ENCODE measurements at regions not wholly inside any gene's neighbourhood (a gene's known extent, or its start where the extent isn't known, plus 50 kb on each side); places are given as distances from the start of the nearest gene placed in this dataset.
"Not testable (repeated sequence)": the region's sequence is repeated elsewhere in the genome, so short reads cannot be mapped to it uniquely, and the experiment has no call there.

GRCh38 chr5:117177302-117177701 is 602.7 kb upstream of the SEMA6A start:
- no peak overlapping the region for H3K4me3 ChIP-seq (ENCODE audit: low read length)
- TF ChIP-seq ZNF274 (IDR thresholded peaks at IDR 0.05; ENCODE audit: low read depth, low read length), result no peak

GRCh38 chr5:117165068-117165467 is 590.4 kb upstream of the SEMA6A start:
- TF ChIP-seq ZNF274 (IDR thresholded peaks at IDR 0.05; ENCODE audit: low read depth, low read length), result no peak

GRCh38 chr5:117161718-117162335 is 587.2 kb upstream of the SEMA6A start:
- TF ChIP-seq ZNF274 (IDR thresholded peaks at IDR 0.05; ENCODE audit: low read depth, low read length), result no peak
- no peak overlapping the region for H3K4me3 ChIP-seq (ENCODE audit: low read length)

More at GRCh38 chr5:117165068-117165467, 590.4 kb upstream of the SEMA6A start:
- H3K4me3 ChIP-seq (ENCODE audit: low read length), result no peak overlapping the region

- no peak overlapping the region for H3K4me3 ChIP-seq (ENCODE audit: low read length)
- no peak for TF ChIP-seq ZNF274 (IDR thresholded peaks at IDR 0.05; ENCODE audit: low read depth, low read length)
These were observed 585.8 kb upstream of the SEMA6A start for GRCh38 chr5:117160391-117160790.

- H3K4me3 ChIP-seq (ENCODE audit: low read length), result no peak overlapping the region
- TF ChIP-seq ZNF274 (IDR thresholded peaks at IDR 0.05; ENCODE audit: low read depth, low read length), result no peak
These were observed 574.7 kb upstream of the SEMA6A start for GRCh38 chr5:117149312-117149711.

DNA sequence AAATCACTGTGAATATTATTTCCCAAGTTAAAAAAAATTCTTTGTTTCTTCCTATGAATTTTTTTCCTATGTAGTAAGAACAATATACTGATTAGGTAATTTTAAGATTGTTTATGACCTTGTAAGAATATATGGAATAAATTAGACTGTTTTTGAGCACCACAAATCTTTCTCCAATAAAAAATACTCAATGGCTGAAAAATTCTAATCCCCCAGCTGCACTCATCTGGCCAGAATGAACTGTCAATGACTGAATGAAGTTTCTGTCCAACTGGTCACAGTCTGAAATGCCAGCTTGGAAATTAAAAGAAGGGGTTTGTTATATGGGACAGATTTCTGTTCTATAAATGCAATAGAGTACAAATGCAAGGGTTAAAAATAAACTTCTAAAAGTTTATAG is 569.5 kb upstream of the SEMA6A start:
- no peak overlapping the region for H3K4me3 ChIP-seq (ENCODE audit: low read length)
- TF ChIP-seq ZNF274 (IDR thresholded peaks at IDR 0.05; ENCODE audit: low read depth, low read length), result no peak

- H3K4me3 ChIP-seq (ENCODE audit: low read length), result no peak overlapping the region
These were observed 568.8 kb upstream of the SEMA6A start for GRCh38 chr5:117143406-117143805.

GRCh38 chr5:117138523-117138922 is 563.9 kb upstream of the SEMA6A start:
- no peak overlapping the region for H3K4me3 ChIP-seq (ENCODE audit: low read length)
- TF ChIP-seq ZNF274 (IDR thresholded peaks at IDR 0.05; ENCODE audit: low read depth, low read length), result no peak

More at GRCh38 chr5:117143406-117143805, 568.8 kb upstream of the SEMA6A start:
- no peak for TF ChIP-seq ZNF274 (IDR thresholded peaks at IDR 0.05; ENCODE audit: low read depth, low read length)

GRCh38 chr5:117135851-117136250 is 561.2 kb upstream of the SEMA6A start:
- TF ChIP-seq ZNF274 (IDR thresholded peaks at IDR 0.05; ENCODE audit: low read depth, low read length), result no peak
- H3K4me3 ChIP-seq (ENCODE audit: low read length), result no peak overlapping the region

- TF ChIP-seq ZNF274 (IDR thresholded peaks at IDR 0.05; ENCODE audit: low read depth, low read length), result no peak
- no peak overlapping the region for H3K4me3 ChIP-seq (ENCODE audit: low read length)
These were observed 558.6 kb upstream of the SEMA6A start for GRCh38 chr5:117133198-117133597.

DNA sequence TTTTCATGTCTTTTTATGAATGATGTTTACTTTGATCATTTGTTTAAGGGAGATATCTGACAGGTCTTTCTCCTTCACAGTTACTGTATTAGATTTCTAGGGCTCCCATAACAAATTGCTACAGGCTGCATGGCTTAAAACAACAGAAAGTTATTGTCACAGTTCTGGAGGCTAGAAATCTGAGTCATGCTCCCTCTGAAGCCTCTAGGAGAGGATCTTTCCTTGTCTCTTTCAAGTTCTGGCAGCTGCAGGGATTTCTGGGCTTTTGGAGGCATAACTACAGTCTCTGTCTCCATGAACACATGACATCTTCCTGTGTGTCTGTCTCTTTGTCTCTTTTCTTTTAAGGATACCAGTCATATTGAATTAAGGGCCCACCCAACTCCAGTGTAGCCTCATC is 557.3 kb upstream of the SEMA6A start:
- TF ChIP-seq ZNF274 (IDR thresholded peaks at IDR 0.05; ENCODE audit: low read depth, low read length), result no peak

DNA sequence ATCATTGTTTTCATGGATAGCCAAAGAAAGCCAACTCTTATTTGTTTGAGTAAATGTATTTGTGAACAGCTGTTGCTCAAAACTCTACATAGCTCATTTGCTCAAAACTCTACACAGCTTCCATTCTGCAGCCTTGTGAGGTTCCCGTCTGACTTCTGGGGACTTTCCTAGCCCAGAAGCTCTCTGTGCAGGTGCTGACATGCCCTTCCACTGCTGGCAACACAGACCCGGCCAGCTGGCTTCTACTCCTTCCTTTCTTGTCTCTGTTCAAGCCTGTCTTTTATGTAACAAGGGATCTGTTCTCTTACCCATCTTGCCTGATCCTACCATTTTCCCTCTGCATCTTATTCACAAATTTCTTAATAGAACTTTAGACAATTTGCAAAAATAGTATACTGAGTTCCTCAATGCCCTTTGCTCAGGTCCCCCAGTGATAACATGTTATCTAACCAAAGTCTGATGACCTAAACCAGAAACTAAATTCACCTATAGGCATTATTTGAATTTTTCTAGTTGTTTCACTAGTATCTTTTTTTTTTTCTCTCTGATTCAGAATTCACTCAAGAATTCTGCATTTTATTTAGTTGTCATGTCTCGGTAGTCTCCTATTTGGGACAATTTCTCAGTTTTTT is 556.5 kb upstream of the SEMA6A start:
- H3K4me3 ChIP-seq (ENCODE audit: low read length), result no peak overlapping the region
- no peak for TF ChIP-seq ZNF274 (IDR thresholded peaks at IDR 0.05; ENCODE audit: low read depth, low read length)

More for the DNA sequence above, 557.3 kb upstream of the SEMA6A start:
- no peak overlapping the region for H3K4me3 ChIP-seq (ENCODE audit: low read length)

- TF ChIP-seq ZNF274 (IDR thresholded peaks at IDR 0.05; ENCODE audit: low read depth, low read length), result no peak
- H3K4me3 ChIP-seq (ENCODE audit: low read length), result no peak overlapping the region
These were observed 543.9 kb upstream of the SEMA6A start for GRCh38 chr5:117118499-117118898.

DNA sequence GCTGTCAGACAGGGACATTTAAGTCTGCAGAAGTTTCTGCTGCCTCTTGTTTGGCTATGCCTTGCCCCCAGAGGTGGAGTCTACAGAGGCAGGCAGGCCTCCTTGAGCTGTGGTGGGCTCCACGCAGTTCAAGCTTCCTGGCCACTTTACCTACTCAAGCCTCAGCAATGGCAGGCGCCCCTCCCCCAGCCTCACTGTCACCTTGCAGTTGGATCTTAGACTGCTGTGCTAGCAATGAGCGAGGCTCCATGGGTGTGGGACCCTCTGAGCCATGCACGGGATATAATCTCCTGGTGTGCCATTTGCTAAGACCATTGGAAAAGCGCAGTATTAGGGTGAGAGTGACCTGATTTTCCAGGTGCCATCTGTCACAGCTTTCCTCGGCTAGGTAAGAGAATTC is 542.7 kb upstream of the SEMA6A start:
- H3K4me3 ChIP-seq (ENCODE audit: low read length), result not testable (repeated sequence)

DNA sequence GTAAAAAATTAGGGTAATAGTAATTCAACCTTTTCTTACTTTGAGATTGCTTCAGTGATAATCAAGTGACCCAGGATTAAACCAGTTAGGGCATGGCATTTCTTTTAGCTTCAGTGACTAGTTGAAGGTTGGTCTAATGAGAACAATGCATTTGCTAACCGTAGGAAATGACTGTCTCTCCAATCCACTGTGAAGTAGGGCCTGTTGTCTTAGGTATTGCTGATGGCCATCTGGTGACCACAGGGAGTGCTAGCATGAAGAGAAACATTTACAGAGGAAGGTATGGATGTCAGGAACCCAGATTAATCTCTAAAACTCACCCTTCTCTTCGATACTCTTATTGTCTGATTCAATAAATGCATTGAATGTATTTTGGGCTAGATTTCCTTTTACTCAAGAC is 535.9 kb upstream of the SEMA6A start:
- H3K4me3 ChIP-seq (ENCODE audit: low read length), result no peak overlapping the region
- no peak for TF ChIP-seq ZNF274 (IDR thresholded peaks at IDR 0.05; ENCODE audit: low read depth, low read length)

- no peak overlapping the region for H3K4me3 ChIP-seq (ENCODE audit: low read length)
- no peak for TF ChIP-seq ZNF274 (IDR thresholded peaks at IDR 0.05; ENCODE audit: low read depth, low read length)
These were observed 533.2 kb upstream of the SEMA6A start for GRCh38 chr5:117107859-117108258.

Data from GM08714 (cell line).